SK-N-SH (cell line): ENCODE measurements at regions not wholly inside any gene's neighbourhood (a gene's known extent, or its start where the extent isn't known, plus 50 kb on each side); places are given as distances from the start of the nearest gene placed in this dataset.

ENCODE experiments used
- CTCF ChIA-PET: fragments of 300-600, 350-600 bp; formaldehyde crosslinking; extraction: SDS; loops from one replicate; lab custom pipeline; 2021; lab: Yijun Ruan, JAX
- POLR2A ChIA-PET: fragments of 350-600 bp; sonication (Branson Sonifier 250); formaldehyde crosslinking; extraction: SDS; loops from one replicate; lab custom pipeline; 2020; ENCODE audit warnings: antibody characterized with exemption, inconsistent platforms; lab: Yijun Ruan, JAX
- DNase-seq: peaks from one replicate; pipeline ENCODE4 v3.0.0; 2012
- H2AFZ ChIP-seq: fragments of 200-600 bp; sonication (generic); 2 replicates; pipeline ENCODE4 v1.8.1; 2016; ENCODE audit warnings: antibody characterized with exemption, mild to moderate bottlenecking, low read depth
- H3F3A ChIP-seq: fragments of 200-600 bp; sonication (generic); replicated peaks from 2 replicates; pipeline ENCODE3; 2016; ENCODE audit warnings: antibody characterized with exemption, mild to moderate bottlenecking; ENCODE audit not compliant: insufficient read depth
- H3K27ac ChIP-seq, 2 experiments: fragments of 200-500 bp in 1 of 2; fragments of 200-600 bp in 1 of 2; sonication (Bioruptor generic) in 1 of 2; sonication (generic), shearing (Covaris generic) in 1 of 2; 2 replicates each; pipeline versions ENCODE4 v1.5.1 to v1.6.1; 2014 to 2016; ENCODE audit warnings: low read depth in 2 of 2, inconsistent platforms in 1 of 2, low read length in 1 of 2, mild to moderate bottlenecking in 1 of 2, mixed read lengths in 1 of 2
- H3K27me3 ChIP-seq: fragments of 200-600 bp; sonication (generic), shearing (Covaris generic); 2 replicates; pipeline ENCODE4 v1.6.1; 2016; ENCODE audit warnings: mixed run types; ENCODE audit not compliant: insufficient read depth
- H3K36me3 ChIP-seq, 2 experiments: fragments of 200-500 bp in 1 of 2; fragments of 200-600 bp in 1 of 2; sonication (Bioruptor generic) in 1 of 2; sonication (generic) in 1 of 2; replicated peaks in 1 of 2; 2 replicates each; pipeline versions ENCODE3 to v1.5.1; 2014 to 2016; ENCODE audit warnings: low read length in 1 of 2, mild to moderate bottlenecking in 1 of 2; ENCODE audit not compliant: insufficient read depth in 2 of 2, control insufficient read depth in 1 of 2
- H3K4me1 ChIP-seq, 2 experiments: fragments of 200-500 bp in 1 of 2; fragments of 200-600 bp in 1 of 2; sonication (Bioruptor generic) in 1 of 2; sonication (generic), shearing (Covaris generic) in 1 of 2; 2 replicates each; pipeline versions ENCODE4 v1.5.1 to v1.6.1; 2014 to 2016; ENCODE audit warnings: low read depth in 1 of 2, low read length in 1 of 2, mixed run types in 1 of 2; ENCODE audit not compliant: insufficient read depth in 2 of 2, control insufficient read depth in 1 of 2
- H3K4me2 ChIP-seq: fragments of 200-600 bp; sonication (generic), shearing (Covaris generic); 2 replicates; pipeline ENCODE4 v1.6.1; 2017; ENCODE audit warnings: mixed run types
- H3K4me3 ChIP-seq, 2 experiments: fragments of 200-500 bp in 1 of 2; fragments of 200-600 bp in 1 of 2; sonication (Bioruptor generic) in 1 of 2; sonication (generic), shearing (Covaris generic) in 1 of 2; 2 replicates each; pipeline versions ENCODE4 v1.5.1 to v1.8.1; 2014 to 2016; ENCODE audit warnings: low read depth in 2 of 2, inconsistent platforms in 1 of 2, low read length in 1 of 2, mild to moderate bottlenecking in 1 of 2, mixed read lengths in 1 of 2, moderate library complexity in 1 of 2
- H3K79me2 ChIP-seq: fragments of 200-600 bp; sonication (generic); 2 replicates; pipeline ENCODE4 v1.8.1; 2017; ENCODE audit warnings: mild to moderate bottlenecking; ENCODE audit not compliant: insufficient read depth
- H3K9ac ChIP-seq: fragments of 200-600 bp; sonication (generic); 2 replicates; pipeline ENCODE4 v1.6.1; 2017; ENCODE audit warnings: mixed run types
- H3K9me2 ChIP-seq: fragments of 200-600 bp; sonication (generic); 2 replicates; pipeline ENCODE4 v1.6.1; 2017; ENCODE audit warnings: mixed run types
- H3K9me3 ChIP-seq: fragments of 200-600 bp; sonication (generic); 2 replicates; pipeline ENCODE4 v1.6.1; 2017; ENCODE audit warnings: mixed run types, mild to moderate bottlenecking, moderate library complexity
- H4K20me1 ChIP-seq: fragments of 200-600 bp; sonication (generic); 2 replicates; pipeline ENCODE4 v1.6.1; 2017; ENCODE audit warnings: mild to moderate bottlenecking, mixed run types; ENCODE audit not compliant: insufficient read depth
- CTCF ChIP-seq: fragments of 200-600 bp; sonication (generic); IDR thresholded peaks from 2 replicates; pipeline ENCODE4 v1.6.1; 2017; ENCODE audit warnings: antibody characterized with exemption, mild to moderate bottlenecking, moderate library complexity
- ELF1 ChIP-seq: IDR thresholded peaks from 2 replicates; pipeline ENCODE4 v1.4.0; 2012
- EP300 ChIP-seq, 2 experiments: IDR thresholded peaks; 2 replicates each; pipeline versions ENCODE4 v1.4.0 to v1.6.1; 2012; ENCODE audit warnings: borderline replicate concordance in 1 of 2, low read depth in 1 of 2, low read length in 1 of 2
- EZH2phosphoT487 ChIP-seq: fragments of 200-600 bp; sonication (generic); IDR thresholded peaks from 2 replicates; pipeline ENCODE4 v1.6.1; 2017; ENCODE audit warnings: low read depth, mixed run types, mild to moderate bottlenecking, antibody characterized with exemption, moderate library complexity, borderline replicate concordance
- FOSL2 ChIP-seq: IDR thresholded peaks from 2 replicates; pipeline ENCODE4 v1.4.0; 2012; ENCODE audit warnings: low read depth, mild to moderate bottlenecking, moderate library complexity, borderline replicate concordance
- FOXJ3 ChIP-seq: sonication (generic); formaldehyde crosslinking; IDR thresholded peaks from 2 replicates; pipeline ENCODE4 v1.5.1; 2020; ENCODE audit warnings: mild to moderate bottlenecking, missing genetic modification reagents
- IRF3 ChIP-seq: fragments of 150-350 bp; IDR thresholded peaks from 2 replicates; pipeline ENCODE4 v1.6.1; 2016; ENCODE audit warnings: mild to moderate bottlenecking, low read depth, low read length
- MAX ChIP-seq: IDR thresholded peaks from 2 replicates; pipeline ENCODE4 v1.4.0; 2012; ENCODE audit warnings: low read depth
- MXI1 ChIP-seq: IDR thresholded peaks from 2 replicates; pipeline ENCODE4 v1.6.1; 2012; ENCODE audit warnings: mild to moderate bottlenecking, low read depth, low read length, improper control_type of control experiment
- NRF1 ChIP-seq: IDR thresholded peaks from 2 replicates; pipeline ENCODE4 v1.6.1; 2012; ENCODE audit warnings: low read depth, mild to moderate bottlenecking, low read length
- PBX3 ChIP-seq: IDR thresholded peaks from 2 replicates; pipeline ENCODE4; 2012
- POLR2AphosphoS5 ChIP-seq: IDR thresholded peaks from 2 replicates; pipeline ENCODE4 v1.6.1; 2012; ENCODE audit warnings: low read depth, low read length
- RAD21 ChIP-seq: IDR thresholded peaks from 2 replicates; pipeline ENCODE4 v1.6.1; 2012; ENCODE audit warnings: mild to moderate bottlenecking, low read length
- REST ChIP-seq: IDR thresholded peaks from 2 replicates; pipeline ENCODE4 v1.6.1; 2012; ENCODE audit warnings: mild to moderate bottlenecking, low read depth, low read length, moderate library complexity
- SMC3 ChIP-seq: IDR thresholded peaks from 2 replicates; pipeline ENCODE4 v1.6.1; 2012; ENCODE audit warnings: low read depth, low read length, improper control_type of control experiment
- TAF1 ChIP-seq: IDR thresholded peaks from 2 replicates; pipeline ENCODE4 v1.6.1; 2012; ENCODE audit warnings: low read depth, mild to moderate bottlenecking, low read length, moderate library complexity, borderline replicate concordance
- USF1 ChIP-seq: IDR thresholded peaks from 2 replicates; pipeline ENCODE4 v1.4.0; 2012; ENCODE audit warnings: low read depth, borderline replicate concordance
- WGBS: methylation state at CpG from one replicate; pipeline ENCODE4 v1.1.6; 2017; ENCODE audit warnings: low lambda C conversion rate; 5-methylcytosine and 5-hydroxymethylcytosine counted together

GRCh38 chr10:130634816-130635215 is 498.6 kb downstream of the GLRX3 start:
- no peaks in the 10 kb centered on the region for H3K79me2 ChIP-seq
- no peaks in the 10 kb centered on the region for H3K27me3 ChIP-seq
- POLR2A ChIA-PET, result no interaction called here
- CTCF ChIA-PET, result interaction anchor here (1.0 kb wide), 1 partner anchor 12 kb away, joined by 4 read pairs; no protein-coding TSS in a partner anchor
- no peaks in the 10 kb centered on the region for H3K9me3 ChIP-seq
- H3F3A ChIP-seq, result no peaks in the 10 kb centered on the region
- H3K9ac ChIP-seq, result no peak overlapping the region
- TF ChIP-seq PBX3 (no peak), CTCF (no peak), EZH2phosphoT487 (no peak), FOSL2 (no peak), TAF1 (no peak), FOXJ3 (CRISPR knock-in tag) (no peak), RAD21 (no peak), USF1 (no peak), ELF1 (no peak), REST (no peak), EP300 (IDR thresholded peaks at IDR 0.05; ENCODE audit: borderline replicate concordance in 1 of 2, low read depth in 1 of 2, low read length in 1 of 2) (no peak), POLR2AphosphoS5 (no peak), SMC3 (no peak), MXI1 (no peak), IRF3 (no peak), MAX (no peak), NRF1 (no peak)
- no peak overlapping the region for H3K4me2 ChIP-seq
- no peak for DNase-seq
- H4K20me1 ChIP-seq, result no peaks in the 10 kb centered on the region
- H3K27ac ChIP-seq, result no peak overlapping the region
- no peak overlapping the region for H2AFZ ChIP-seq
- H3K4me1 ChIP-seq, result peaks cover 0 to 10% of the 10 kb centered on the region in 2 experiments; a peak in 2 of 4 replicates
- no peak overlapping the region for H3K4me3 ChIP-seq
- WGBS, result 56% methylated on average over 4 of the region's 4 CpGs
- no peaks in the 10 kb centered on the region for H3K36me3 ChIP-seq
- H3K9me2 ChIP-seq, result no peaks in the 10 kb centered on the region
